ENCODE measurements at regions not wholly inside any gene's neighbourhood (a gene's known extent, or its start where the extent isn't known, plus 50 kb on each side); places are given as distances from the start of the nearest gene placed in this dataset.

- no peak for ATAC-seq
- BruUV-seq (replicated peaks), result no TSS peak
- no peak overlapping the region for H2AFZ ChIP-seq (ENCODE audit: low read depth, low read length, poor library complexity, severe bottlenecking)
Measured at GRCh38 chr1:172851077-172851476, 192.2 kb downstream of the FASLG start.

More at GRCh38 chr1:172851077-172851476, 192.2 kb downstream of the FASLG start:
- H4K20me1 ChIP-seq (ENCODE audit: insufficient read depth), result no peaks in the 10 kb centered on the region
- no peak overlapping the region for H3K4me3 ChIP-seq (replicated peaks in 1 of 2; ENCODE audit: low read depth in 1 of 2, low read length in 2 of 2)
- no peaks in the 10 kb centered on the region; the same call in 1 of the 2 replicates for H3K79me2 ChIP-seq (ENCODE audit: insufficient read depth, low read length)
- ChIA-PET CTCF (no interaction called here), RAD21 (ENCODE audit: low non-redundant PET in 1 of 2, low total read pairs in 2 of 2, uncharacterized antibody in 2 of 2, unreplicated experiment in 2 of 2) (no interaction called here), POLR2A (no interaction called here)
- H3K4me2 ChIP-seq (ENCODE audit: low read length), result no peak overlapping the region
- no peaks in the 10 kb centered on the region for H3K9me2 ChIP-seq (ENCODE audit: insufficient read depth)
- H3K27ac ChIP-seq (ENCODE audit: low read depth, low read length), result 0 out of 2 replicates have a peak overlapping the region, but pooled peaks have one; percentile 21
- no peak for TF ChIP-seq REST (IDR thresholded peaks at IDR 0.05; ENCODE audit: low read depth)
- TF ChIP-seq POLR2A (IDR thresholded peaks at IDR 0.05; ENCODE audit: borderline replicate concordance, extremely low read depth, insufficient read depth, insufficient read length), result no peak
- TF ChIP-seq CBX3 (IDR thresholded peaks at IDR 0.05; ENCODE audit: low read depth), result no peak
- TF ChIP-seq EGR1 (IDR thresholded peaks at IDR 0.05; ENCODE audit: low read depth), result no peak
- no peak for TF ChIP-seq SIN3A (IDR thresholded peaks at IDR 0.05; ENCODE audit: low read depth)
- no peak for TF ChIP-seq CTCF (IDR thresholded peaks at IDR 0.05 in 2 of 3, conservative IDR thresholded peaks at IDR 0.05 in 1 of 3; ENCODE audit: borderline replicate concordance in 1 of 3, insufficient read depth in 1 of 3, low read depth in 2 of 3, low read length in 2 of 3)
- no peak for TF ChIP-seq EZH2 (IDR thresholded peaks at IDR 0.05)
- no peak for TF ChIP-seq ELF1 (IDR thresholded peaks at IDR 0.05; ENCODE audit: borderline replicate concordance, low read depth)
- no peak for TF ChIP-seq MAX (IDR thresholded peaks at IDR 0.05)
- no peak for TF ChIP-seq RAD21 (IDR thresholded peaks at IDR 0.05; ENCODE audit: low read depth)
- no peak for TF ChIP-seq SP1 (IDR thresholded peaks at IDR 0.05; ENCODE audit: low read depth)
- TF ChIP-seq FOSL1 (IDR thresholded peaks at IDR 0.05; ENCODE audit: low read depth), result no peak
- no peak for TF ChIP-seq JUND (IDR thresholded peaks at IDR 0.05)
- no peak for TF ChIP-seq TCF7L2 (IDR thresholded peaks at IDR 0.05; ENCODE audit: borderline replicate concordance, extremely low read depth, insufficient read depth, insufficient read length)
- no peak for TF ChIP-seq POLR2AphosphoS5 (IDR thresholded peaks at IDR 0.05; ENCODE audit: low read depth, low read length)
- TF ChIP-seq ZFX (IDR thresholded peaks at IDR 0.05), result no peak
- H3K36me3 ChIP-seq (ENCODE audit: control insufficient read depth in 1 of 2, insufficient read depth in 2 of 2, low read length in 2 of 2), result peaks cover 0 to 20% of the 10 kb centered on the region in 2 experiments; a peak in 1 of 4 replicates
- no peak for DNase-seq (ENCODE audit: low read depth, low spot score)
- intact Hi-C loops (cut with micrococcal nuclease), result no loop called here
- H3K4me1 ChIP-seq (ENCODE audit: control insufficient read depth in 1 of 2, insufficient read depth in 2 of 2, low read length in 2 of 2), result peaks cover 19 to 20% of the 10 kb centered on the region in 2 experiments; a peak in 3 of 4 replicates
- 0 out of 2 replicates have a peak overlapping the region, but pooled peaks have one; percentile 7 for H3K9ac ChIP-seq (ENCODE audit: low read length)
- no peaks in the 10 kb centered on the region for H3K27me3 ChIP-seq (ENCODE audit: insufficient read depth, low read length)
- no peaks in the 10 kb centered on the region; a peak in 1 of 4 replicates for H3K9me3 ChIP-seq (ENCODE audit: control insufficient read depth in 1 of 2, insufficient read depth in 1 of 2, low read depth in 1 of 2, low read length in 2 of 2)
